Ovary (tissue), 3 donors: ENCODE measurements at regions not wholly inside any gene's neighbourhood (a gene's known extent, or its start where the extent isn't known, plus 50 kb on each side); places are given as distances from the start of the nearest gene placed in this dataset.

Experiments used
- CTCF ChIP-seq, 3 donors: fragments of 450-650 bp in 2 of 3; fragments of 200-600 bp in 1 of 3; IDR thresholded peaks; one replicate each; pipeline versions ENCODE4 v1.5.1 to v1.8.0; 2016 to 2022; ENCODE audit warnings: antibody characterized with exemption in 3 of 3, mild to moderate bottlenecking in 1 of 3
- EP300 ChIP-seq: sonication (generic); formaldehyde crosslinking; IDR thresholded peaks from one replicate; pipeline ENCODE4 v1.6.1; 2017; ENCODE audit warnings: antibody characterized with exemption
- POLR2A ChIP-seq: fragments of 450-650 bp; IDR thresholded peaks from one replicate; pipeline ENCODE4 v1.6.1; 2017; ENCODE audit warnings: antibody characterized with exemption, mild to moderate bottlenecking, moderate library complexity
- donor health status: DM: no; HTN: no; CAD: no.

GRCh38 chr21:16992448-16992847 is 520.4 kb upstream of the CXADR start:
- TF ChIP-seq CTCF (IDR thresholded peaks at IDR 0.05) = no peak
- TF ChIP-seq POLR2A = no peak
- TF ChIP-seq EP300 = no peak
